ENCODE measurements at regions not wholly inside any gene's neighbourhood (a gene's known extent, or its start where the extent isn't known, plus 50 kb on each side); places are given as distances from the start of the nearest gene placed in this dataset.

GRCh38 chr18:4636967-4637366, 181.9 kb upstream of the DLGAP1 start:
- Histone ChIP-seq H3K9ac (ENCODE audit: low read depth in 1 of 2, low read length in 2 of 2) (no peak overlapping the region), H3K4me3 (ENCODE audit: low read depth in 1 of 2, low read length in 2 of 2) (no peak overlapping the region), H3K36me3 (ENCODE audit: control insufficient read depth in 1 of 2, insufficient read depth in 2 of 2, low read length in 2 of 2) (no peaks in the 10 kb centered on the region), H3K27ac (ENCODE audit: low read depth, low read length) (no peak overlapping the region), H3K27me3 (ENCODE audit: control insufficient read depth in 1 of 2, insufficient read depth in 2 of 2, low read length in 2 of 2) (no peaks in the 10 kb centered on the region), H3K9me3 (ENCODE audit: control insufficient read depth in 1 of 2, low read length in 2 of 2) (peaks cover 3 to 9% of the 10 kb centered on the region in 2 donors), H3K4me1 (ENCODE audit: control insufficient read depth in 1 of 2, insufficient read depth in 2 of 2, low read length in 2 of 2) (no peaks in the 10 kb centered on the region)

- Histone ChIP-seq H3K27ac (ENCODE audit: low read depth, low read length) (no peak overlapping the region), H3K27me3 (ENCODE audit: control insufficient read depth in 1 of 2, insufficient read depth in 2 of 2, low read length in 2 of 2) (no peaks in the 10 kb centered on the region), H3K9me3 (ENCODE audit: control insufficient read depth in 1 of 2, low read length in 2 of 2) (peaks cover 0 to 18% of the 10 kb centered on the region in 2 donors), H3K9ac (ENCODE audit: low read depth in 1 of 2, low read length in 2 of 2) (no peak overlapping the region), H3K4me3 (ENCODE audit: low read depth in 1 of 2, low read length in 2 of 2) (no peak overlapping the region), H3K4me1 (ENCODE audit: control insufficient read depth in 1 of 2, insufficient read depth in 2 of 2, low read length in 2 of 2) (no peaks in the 10 kb centered on the region), H3K36me3 (ENCODE audit: control insufficient read depth in 1 of 2, insufficient read depth in 2 of 2, low read length in 2 of 2) (no peaks in the 10 kb centered on the region)
Measured at GRCh38 chr18:4631239-4631638, 176.1 kb upstream of the DLGAP1 start.

DNA sequence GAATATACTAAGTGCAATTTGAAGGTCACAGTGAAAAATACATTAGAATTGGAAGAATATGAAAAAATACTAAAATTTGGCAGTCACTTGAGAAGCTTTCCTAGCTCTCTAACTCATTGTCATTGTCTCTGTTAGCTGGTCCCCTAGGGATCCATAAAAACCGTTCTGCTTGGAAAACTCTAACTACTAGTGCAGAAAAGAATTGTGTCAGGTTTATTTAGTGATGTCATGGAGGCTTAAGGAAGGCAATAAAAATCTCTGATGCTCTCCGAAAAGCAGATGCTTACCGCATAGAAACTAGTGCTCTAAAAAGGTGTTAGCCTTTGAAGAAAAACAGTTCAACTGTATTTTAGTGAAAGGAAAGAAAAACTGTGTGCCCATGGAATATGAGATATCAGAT, 150.1 kb upstream of the DLGAP1 start:
- Histone ChIP-seq H3K9ac (ENCODE audit: low read depth in 1 of 2, low read length in 2 of 2) (no peak overlapping the region), H3K36me3 (ENCODE audit: control insufficient read depth in 1 of 2, insufficient read depth in 2 of 2, low read length in 2 of 2) (no peaks in the 10 kb centered on the region), H3K27ac (ENCODE audit: low read depth, low read length) (no peak overlapping the region), H3K4me1 (ENCODE audit: control insufficient read depth in 1 of 2, insufficient read depth in 2 of 2, low read length in 2 of 2) (no peaks in the 10 kb centered on the region), H3K4me3 (ENCODE audit: low read depth in 1 of 2, low read length in 2 of 2) (no peak overlapping the region), H3K27me3 (ENCODE audit: control insufficient read depth in 1 of 2, insufficient read depth in 2 of 2, low read length in 2 of 2) (no peaks in the 10 kb centered on the region), H3K9me3 (ENCODE audit: control insufficient read depth in 1 of 2, low read length in 2 of 2) (peaks cover 0 to 4% of the 10 kb centered on the region in 2 donors)

GRCh38 chr18:4603955-4604354, 148.8 kb upstream of the DLGAP1 start:
- no peaks in the 10 kb centered on the region for H3K4me1 ChIP-seq (ENCODE audit: control insufficient read depth in 1 of 2, insufficient read depth in 2 of 2, low read length in 2 of 2)
- peaks cover 0 to 4% of the 10 kb centered on the region in 2 donors for H3K9me3 ChIP-seq (ENCODE audit: control insufficient read depth in 1 of 2, low read length in 2 of 2)
- no peak overlapping the region for H3K27ac ChIP-seq (ENCODE audit: low read depth, low read length)
- H3K9ac ChIP-seq (ENCODE audit: low read depth in 1 of 2, low read length in 2 of 2), result no peak overlapping the region
- H3K36me3 ChIP-seq (ENCODE audit: control insufficient read depth in 1 of 2, insufficient read depth in 2 of 2, low read length in 2 of 2), result no peaks in the 10 kb centered on the region
- no peaks in the 10 kb centered on the region for H3K27me3 ChIP-seq (ENCODE audit: control insufficient read depth in 1 of 2, insufficient read depth in 2 of 2, low read length in 2 of 2)
- no peak overlapping the region for H3K4me3 ChIP-seq (ENCODE audit: low read depth in 1 of 2, low read length in 2 of 2)

DNA sequence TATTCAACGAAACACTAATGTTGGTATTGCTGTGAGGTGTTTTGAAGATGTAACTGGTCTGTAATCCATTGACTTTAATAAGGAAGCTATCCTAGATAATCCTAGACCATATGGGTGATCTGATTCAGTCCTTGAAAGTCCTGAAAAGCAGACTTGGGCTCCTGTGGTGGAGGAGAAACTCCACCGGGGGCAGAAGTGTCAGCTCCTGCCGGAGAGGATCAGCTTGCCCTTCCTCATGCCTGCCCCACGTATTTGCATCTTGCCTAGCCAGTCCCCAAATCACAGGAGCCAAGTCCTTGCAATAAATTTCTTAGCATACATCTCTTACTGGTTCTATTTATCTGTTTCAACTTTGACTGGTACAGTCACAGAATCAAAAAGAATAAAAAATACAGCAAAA, 144.2 kb upstream of the DLGAP1 start:
- H3K36me3 ChIP-seq (ENCODE audit: control insufficient read depth in 1 of 2, insufficient read depth in 2 of 2, low read length in 2 of 2), result no peaks in the 10 kb centered on the region
- H3K9ac ChIP-seq (ENCODE audit: low read depth in 1 of 2, low read length in 2 of 2), result no peak overlapping the region
- no peaks in the 10 kb centered on the region for H3K9me3 ChIP-seq (ENCODE audit: control insufficient read depth in 1 of 2, low read length in 2 of 2)
- no peaks in the 10 kb centered on the region for H3K4me1 ChIP-seq (ENCODE audit: control insufficient read depth in 1 of 2, insufficient read depth in 2 of 2, low read length in 2 of 2)
- H3K4me3 ChIP-seq (ENCODE audit: low read depth in 1 of 2, low read length in 2 of 2), result no peak overlapping the region
- H3K27me3 ChIP-seq (ENCODE audit: control insufficient read depth in 1 of 2, insufficient read depth in 2 of 2, low read length in 2 of 2), result no peaks in the 10 kb centered on the region
- H3K27ac ChIP-seq (ENCODE audit: low read depth, low read length), result no peak overlapping the region

DNA sequence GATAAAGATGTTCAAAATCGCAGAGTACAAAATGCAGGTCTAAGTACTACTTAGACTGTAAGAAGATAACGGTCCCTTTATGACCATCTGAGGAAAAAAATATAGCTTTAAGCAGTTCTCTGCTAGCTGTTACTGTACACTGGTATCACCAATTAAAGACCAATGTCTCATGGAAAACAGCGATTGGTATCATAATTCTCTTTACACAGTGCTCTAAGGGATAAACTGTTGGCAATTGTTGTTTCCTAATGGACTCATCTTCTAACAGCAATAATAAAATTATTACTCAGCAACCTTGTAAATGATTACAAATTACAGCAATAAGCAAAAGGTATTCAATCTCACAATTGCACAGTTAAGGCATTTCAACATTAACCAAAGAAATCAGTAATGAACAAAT, 142.2 kb upstream of the DLGAP1 start:
- no peaks in the 10 kb centered on the region for H3K27me3 ChIP-seq (ENCODE audit: control insufficient read depth in 1 of 2, insufficient read depth in 2 of 2, low read length in 2 of 2)
- no peaks in the 10 kb centered on the region for H3K9me3 ChIP-seq (ENCODE audit: control insufficient read depth in 1 of 2, low read length in 2 of 2)
- no peak overlapping the region for H3K9ac ChIP-seq (ENCODE audit: low read depth in 1 of 2, low read length in 2 of 2)
- H3K4me1 ChIP-seq (ENCODE audit: control insufficient read depth in 1 of 2, insufficient read depth in 2 of 2, low read length in 2 of 2), result no peaks in the 10 kb centered on the region
- no peaks in the 10 kb centered on the region for H3K36me3 ChIP-seq (ENCODE audit: control insufficient read depth in 1 of 2, insufficient read depth in 2 of 2, low read length in 2 of 2)
- no peak overlapping the region for H3K27ac ChIP-seq (ENCODE audit: low read depth, low read length)
- H3K4me3 ChIP-seq (ENCODE audit: low read depth in 1 of 2, low read length in 2 of 2), result no peak overlapping the region

DNA sequence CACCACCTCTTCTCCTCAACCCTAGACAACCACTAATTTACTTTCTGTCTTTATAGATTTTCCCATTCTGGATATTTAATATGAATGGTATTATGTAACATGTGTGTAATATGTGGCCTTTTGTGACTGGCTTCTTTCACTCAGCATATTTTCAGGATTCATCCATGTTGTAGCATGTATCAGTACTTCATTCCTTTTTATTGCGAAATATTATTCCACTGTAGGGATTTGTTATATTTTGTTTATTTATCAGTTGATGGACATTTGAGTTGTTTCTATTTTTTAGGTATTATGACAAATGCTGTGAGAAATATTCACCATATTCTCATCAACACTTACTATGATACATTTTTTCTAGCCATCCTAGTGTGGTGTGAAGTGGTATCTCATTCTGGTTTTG, 138.8 kb upstream of the DLGAP1 start:
- Histone ChIP-seq H3K4me1 (ENCODE audit: control insufficient read depth in 1 of 2, insufficient read depth in 2 of 2, low read length in 2 of 2) (no peaks in the 10 kb centered on the region), H3K9me3 (ENCODE audit: control insufficient read depth in 1 of 2, low read length in 2 of 2) (no peaks in the 10 kb centered on the region), H3K9ac (ENCODE audit: low read depth in 1 of 2, low read length in 2 of 2) (no peak overlapping the region), H3K27me3 (ENCODE audit: control insufficient read depth in 1 of 2, insufficient read depth in 2 of 2, low read length in 2 of 2) (no peaks in the 10 kb centered on the region), H3K36me3 (ENCODE audit: control insufficient read depth in 1 of 2, insufficient read depth in 2 of 2, low read length in 2 of 2) (no peaks in the 10 kb centered on the region), H3K4me3 (ENCODE audit: low read depth in 1 of 2, low read length in 2 of 2) (no peak overlapping the region), H3K27ac (ENCODE audit: low read depth, low read length) (no peak overlapping the region)

DNA sequence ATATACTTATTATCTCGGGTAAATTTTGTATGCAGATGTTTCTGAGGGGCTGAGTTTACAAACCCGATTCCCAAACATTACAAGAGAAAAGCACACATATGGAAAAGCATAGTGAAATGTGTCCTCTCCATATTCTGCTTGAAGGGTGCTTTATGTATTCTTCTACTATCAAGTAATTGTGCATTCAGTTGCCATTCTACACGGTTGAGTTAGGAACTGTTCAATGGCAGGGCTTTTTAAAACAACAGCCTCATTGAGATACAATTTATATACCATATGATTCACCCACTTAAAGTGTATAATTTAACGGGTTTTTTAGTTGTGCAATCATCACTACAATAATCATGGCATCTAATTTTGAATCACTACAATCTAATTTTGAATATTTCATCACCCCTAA, 138.4 kb upstream of the DLGAP1 start:
- H3K4me1 ChIP-seq (ENCODE audit: control insufficient read depth in 1 of 2, insufficient read depth in 2 of 2, low read length in 2 of 2), result no peaks in the 10 kb centered on the region
- no peaks in the 10 kb centered on the region for H3K27me3 ChIP-seq (ENCODE audit: control insufficient read depth in 1 of 2, insufficient read depth in 2 of 2, low read length in 2 of 2)
- H3K36me3 ChIP-seq (ENCODE audit: control insufficient read depth in 1 of 2, insufficient read depth in 2 of 2, low read length in 2 of 2), result no peaks in the 10 kb centered on the region
- no peaks in the 10 kb centered on the region for H3K9me3 ChIP-seq (ENCODE audit: control insufficient read depth in 1 of 2, low read length in 2 of 2)
- no peak overlapping the region for H3K27ac ChIP-seq (ENCODE audit: low read depth, low read length)
- no peak overlapping the region for H3K9ac ChIP-seq (ENCODE audit: low read depth in 1 of 2, low read length in 2 of 2)
- no peak overlapping the region for H3K4me3 ChIP-seq (ENCODE audit: low read depth in 1 of 2, low read length in 2 of 2)

- no peaks in the 10 kb centered on the region for H3K4me1 ChIP-seq (ENCODE audit: control insufficient read depth in 1 of 2, insufficient read depth in 2 of 2, low read length in 2 of 2)
- no peak overlapping the region for H3K4me3 ChIP-seq (ENCODE audit: low read depth in 1 of 2, low read length in 2 of 2)
- no peaks in the 10 kb centered on the region for H3K27me3 ChIP-seq (ENCODE audit: control insufficient read depth in 1 of 2, insufficient read depth in 2 of 2, low read length in 2 of 2)
- no peaks in the 10 kb centered on the region for H3K36me3 ChIP-seq (ENCODE audit: control insufficient read depth in 1 of 2, insufficient read depth in 2 of 2, low read length in 2 of 2)
- H3K9me3 ChIP-seq (ENCODE audit: control insufficient read depth in 1 of 2, low read length in 2 of 2), result no peaks in the 10 kb centered on the region
- no peak overlapping the region for H3K9ac ChIP-seq (ENCODE audit: low read depth in 1 of 2, low read length in 2 of 2)
- no peak overlapping the region for H3K27ac ChIP-seq (ENCODE audit: low read depth, low read length)
Measured at GRCh38 chr18:4589056-4589800, 134.1 kb upstream of the DLGAP1 start.

DNA sequence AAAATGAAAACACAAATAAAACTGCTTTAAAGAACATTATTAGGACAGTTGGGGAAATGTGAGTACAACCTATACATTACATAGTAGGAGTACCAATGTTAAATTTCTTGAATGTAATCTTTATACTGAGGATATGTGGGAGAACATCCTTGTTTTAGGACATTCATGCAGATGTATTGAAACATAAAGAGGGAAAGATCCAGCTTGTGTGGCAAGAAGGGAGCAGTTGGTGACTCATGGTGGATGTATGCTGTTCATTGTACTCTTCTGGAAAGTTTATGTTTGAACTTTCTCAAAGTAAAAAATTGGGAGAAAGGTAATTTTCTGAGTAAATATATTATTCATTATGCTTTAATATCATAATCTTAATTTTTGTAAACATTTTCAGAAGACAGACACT, 132.1 kb upstream of the DLGAP1 start:
- no peaks in the 10 kb centered on the region for H3K36me3 ChIP-seq (ENCODE audit: control insufficient read depth in 1 of 2, insufficient read depth in 2 of 2, low read length in 2 of 2)
- H3K9me3 ChIP-seq (ENCODE audit: control insufficient read depth in 1 of 2, low read length in 2 of 2), result no peaks in the 10 kb centered on the region
- no peak overlapping the region for H3K4me3 ChIP-seq (ENCODE audit: low read depth in 1 of 2, low read length in 2 of 2)
- no peaks in the 10 kb centered on the region for H3K27me3 ChIP-seq (ENCODE audit: control insufficient read depth in 1 of 2, insufficient read depth in 2 of 2, low read length in 2 of 2)
- H3K9ac ChIP-seq (ENCODE audit: low read depth in 1 of 2, low read length in 2 of 2), result no peak overlapping the region
- H3K27ac ChIP-seq (ENCODE audit: low read depth, low read length), result no peak overlapping the region
- no peaks in the 10 kb centered on the region for H3K4me1 ChIP-seq (ENCODE audit: control insufficient read depth in 1 of 2, insufficient read depth in 2 of 2, low read length in 2 of 2)

DNA sequence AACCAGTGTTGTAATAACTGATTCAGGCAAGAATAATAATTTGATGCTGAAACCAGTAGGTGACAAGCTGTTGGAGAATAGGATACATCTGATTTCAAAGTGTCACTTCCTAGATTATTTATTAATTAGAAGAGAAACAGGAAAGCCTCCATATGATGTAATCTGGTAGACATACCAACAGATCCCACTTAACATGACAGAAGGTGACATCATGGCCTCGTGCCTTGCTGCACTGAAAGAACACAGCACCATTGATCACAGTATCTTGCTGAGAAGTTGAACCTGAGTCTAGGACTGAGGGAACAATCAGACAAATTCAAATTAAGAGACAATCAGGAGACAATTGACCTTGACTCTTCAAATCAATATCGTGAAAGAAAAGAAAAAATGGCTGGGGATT, 131.6 kb upstream of the DLGAP1 start:
- Histone ChIP-seq H3K27ac (ENCODE audit: low read depth, low read length) (no peak overlapping the region), H3K4me3 (ENCODE audit: low read depth in 1 of 2, low read length in 2 of 2) (no peak overlapping the region), H3K9me3 (ENCODE audit: control insufficient read depth in 1 of 2, low read length in 2 of 2) (no peaks in the 10 kb centered on the region), H3K4me1 (ENCODE audit: control insufficient read depth in 1 of 2, insufficient read depth in 2 of 2, low read length in 2 of 2) (no peaks in the 10 kb centered on the region), H3K9ac (ENCODE audit: low read depth in 1 of 2, low read length in 2 of 2) (no peak overlapping the region), H3K36me3 (ENCODE audit: control insufficient read depth in 1 of 2, insufficient read depth in 2 of 2, low read length in 2 of 2) (no peaks in the 10 kb centered on the region), H3K27me3 (ENCODE audit: control insufficient read depth in 1 of 2, insufficient read depth in 2 of 2, low read length in 2 of 2) (no peaks in the 10 kb centered on the region)

Measured in duodenal mucosa (tissue), 2 donors.